NT2/D1 (cell line): ENCODE measurements at regions not wholly inside any gene's neighbourhood (a gene's known extent, or its start where the extent isn't known, plus 50 kb on each side); places are given as distances from the start of the nearest gene placed in this dataset.

Experiments
- SUZ12 ChIP-seq: IDR thresholded peaks from 2 replicates; pipeline ENCODE4 v1.6.1; 2011; ENCODE audit not compliant: insufficient read length, insufficient read depth; ENCODE audit errors: extremely low read depth
- YY1 ChIP-seq: IDR thresholded peaks from 2 replicates; pipeline ENCODE4 v1.6.1; 2011; ENCODE audit not compliant: insufficient read length, insufficient read depth

DNA sequence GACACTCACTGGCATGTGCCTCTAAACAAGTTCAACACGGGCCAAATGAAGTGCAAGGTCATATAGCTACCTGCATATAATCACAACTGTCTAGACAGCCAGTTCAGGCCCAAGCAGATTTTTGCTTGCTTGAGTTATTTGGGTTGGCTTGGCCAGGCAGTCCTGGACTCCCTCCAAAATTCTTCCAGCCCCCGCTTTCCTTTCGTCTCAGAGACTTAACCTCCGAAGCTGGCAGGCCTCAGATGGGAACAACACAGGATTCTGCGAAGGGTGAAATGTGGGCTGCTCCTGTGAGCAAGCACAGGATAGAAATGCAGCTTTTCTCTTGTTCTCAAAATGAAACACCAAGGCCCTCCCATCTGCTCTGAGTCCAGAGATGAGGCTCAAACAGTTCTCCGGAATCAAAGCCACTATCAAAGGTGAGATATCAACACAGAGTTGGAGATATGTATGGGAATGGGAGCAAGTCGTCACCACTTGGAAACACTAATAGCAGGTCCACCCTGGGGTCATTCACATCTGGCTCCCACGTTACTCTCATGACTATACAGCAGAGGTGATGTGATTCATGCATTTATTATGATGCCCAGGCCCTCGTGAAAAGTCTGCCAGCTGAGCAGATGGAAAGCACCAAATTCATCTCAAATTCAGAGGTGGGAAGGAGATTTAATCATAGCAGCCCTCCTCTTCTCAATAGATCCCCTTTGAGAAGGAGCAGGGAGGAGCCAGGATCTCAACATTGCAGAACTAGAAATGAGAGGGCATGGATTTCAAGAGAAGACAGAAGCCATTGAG, 389.8 kb downstream of the NUAK1 start:
- TF ChIP-seq SUZ12 (no peak), YY1 (no peak)
